ENCODE measurements at regions not wholly inside any gene's neighbourhood (a gene's known extent, or its start where the extent isn't known, plus 50 kb on each side); places are given as distances from the start of the nearest gene placed in this dataset.
"Not testable (repeated sequence)": the region's sequence is repeated elsewhere in the genome, so short reads cannot be mapped to it uniquely, and the experiment has no call there.

GRCh38 chrX:68994135-68994890 is 165.5 kb downstream of the EFNB1 start:
- DNase-seq = no peak

- DNase-seq = no peak
Measured at GRCh38 chrX:68992821-68993397, 164.1 kb downstream of the EFNB1 start.

- no peak for DNase-seq
Measured at GRCh38 chrX:68991691-68992345, 163.0 kb downstream of the EFNB1 start.

- DNase-seq = no peak
Measured at GRCh38 chrX:68990948-68991347, 162.1 kb downstream of the EFNB1 start.

- no peak for DNase-seq
Measured at GRCh38 chrX:68989865-68990606, 161.2 kb downstream of the EFNB1 start.

- no peak for DNase-seq
Measured at GRCh38 chrX:68989456-68989855, 160.6 kb downstream of the EFNB1 start.

GRCh38 chrX:68988865-68989264 is 160.0 kb downstream of the EFNB1 start:
- DNase-seq = no peak

- DNase-seq = no peak
Measured at GRCh38 chrX:68985135-68985755, 156.4 kb downstream of the EFNB1 start.

GRCh38 chrX:68983004-68983857 is 154.4 kb downstream of the EFNB1 start:
- DNase-seq = no peak

- DNase-seq = no peak
Measured at GRCh38 chrX:68982476-68982875, 153.7 kb downstream of the EFNB1 start.

GRCh38 chrX:68980906-68981616 is 152.2 kb downstream of the EFNB1 start:
- DNase-seq = no peak

GRCh38 chrX:68978655-68979054 is 149.8 kb downstream of the EFNB1 start:
- DNase-seq = no peak

GRCh38 chrX:68978255-68978654 is 149.4 kb downstream of the EFNB1 start:
- no peak for DNase-seq

- DNase-seq = no peak
Measured at GRCh38 chrX:68953331-68953730, 124.5 kb downstream of the EFNB1 start.

GRCh38 chrX:68951942-68952619 is 123.3 kb downstream of the EFNB1 start:
- DNase-seq = not testable (repeated sequence)

GRCh38 chrX:68950937-68951336 is 122.1 kb downstream of the EFNB1 start:
- DNase-seq = no peak

- DNase-seq = no peak
Measured at GRCh38 chrX:68947882-68948605, 119.2 kb downstream of the EFNB1 start.

- DNase-seq = no peak
Measured at GRCh38 chrX:68945603-68946228, 116.9 kb downstream of the EFNB1 start.

- DNase-seq = no peak
Measured at GRCh38 chrX:68945081-68945602, 116.3 kb downstream of the EFNB1 start.

Measured in activated naive CD4-positive, alpha-beta T cell (primary cell).